Esophagus muscularis mucosa (tissue), 3 donors: ENCODE measurements at regions not wholly inside any gene's neighbourhood (a gene's known extent, or its start where the extent isn't known, plus 50 kb on each side); places are given as distances from the start of the nearest gene placed in this dataset.

Experiments used
- CTCF ChIP-seq, 3 experiments: fragments of 200-600 bp in 2 of 3; fragments of 450-650 bp in 1 of 3; sonication (generic) in 2 of 3; IDR thresholded peaks; one replicate each; pipeline ENCODE4 v1.5.1; 2017 to 2019; ENCODE audit warnings: antibody characterized with exemption in 3 of 3, mild to moderate bottlenecking in 2 of 3, moderate library complexity in 1 of 3
- POLR2AphosphoS5 ChIP-seq, 2 donors: sonication (generic); formaldehyde crosslinking; IDR thresholded peaks; one replicate each; pipeline ENCODE4 v1.6.1; 2017; ENCODE audit warnings: antibody characterized with exemption in 2 of 2

- TF ChIP-seq CTCF (IDR thresholded peaks at IDR 0.05) = no peak
- no peak for TF ChIP-seq POLR2AphosphoS5 (IDR thresholded peaks at IDR 0.05)
Measured at GRCh38 chr12:77723308-77723707, 107.4 kb upstream of the NAV3 start.
